Suppressor macrophage (primary cell): ENCODE measurements at regions not wholly inside any gene's neighbourhood (a gene's known extent, or its start where the extent isn't known, plus 50 kb on each side); places are given as distances from the start of the nearest gene placed in this dataset.
A peak's percentile ranks its signal among the peaks of the same experiment; 100 is the strongest.
"Not testable (repeated sequence)": the region's sequence is repeated elsewhere in the genome, so short reads cannot be mapped to it uniquely, and the experiment has no call there.

ENCODE experiments used
- DNase-seq, 4 experiments: peaks; one replicate each; pipeline ENCODE4 v3.0.0-alpha.2; 2020 to 2022

DNA sequence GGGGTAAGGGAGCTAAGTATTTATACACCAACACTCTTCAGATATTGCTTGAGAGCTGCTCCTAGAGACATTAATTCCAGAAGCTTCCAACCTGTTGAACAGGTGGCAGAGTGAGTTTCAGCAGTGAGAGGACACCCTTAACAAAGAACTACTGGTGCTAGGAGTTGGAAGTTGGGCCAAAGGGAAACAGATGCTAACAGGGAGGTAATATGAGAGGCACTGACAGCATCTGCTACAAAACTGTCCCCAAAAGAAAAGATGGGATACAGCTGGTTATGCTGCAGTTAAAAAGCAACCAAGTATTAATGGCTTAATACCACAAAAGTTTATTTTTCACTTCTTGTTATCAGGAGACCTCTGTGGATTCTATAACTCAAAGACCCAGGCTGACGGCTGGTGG is 104.5 kb upstream of the SATB1 start:
- no peak for DNase-seq

- no peak for DNase-seq
These were observed 102.6 kb upstream of the SATB1 start for GRCh38 chr3:18527691-18528090.

DNA sequence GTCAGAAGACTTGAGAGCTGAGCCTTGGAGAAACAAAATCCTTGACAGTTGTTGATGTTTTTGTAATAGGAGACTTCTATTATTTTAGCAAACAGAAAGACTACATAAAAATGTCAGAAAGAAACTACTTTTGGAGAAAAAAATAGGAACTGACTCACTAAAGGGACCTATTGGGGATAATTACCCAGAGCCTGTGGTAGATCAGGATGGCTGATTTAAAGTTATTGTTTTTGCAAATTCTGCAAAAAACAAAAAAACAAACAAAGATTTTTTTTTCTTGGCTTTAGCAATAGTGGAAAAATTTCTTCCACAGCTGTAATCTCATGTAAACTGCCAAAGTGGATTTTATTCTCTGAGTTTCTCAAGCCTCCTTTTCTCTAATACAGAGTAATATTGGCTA is 101.5 kb upstream of the SATB1 start:
- DNase-seq, result no peak

DNA sequence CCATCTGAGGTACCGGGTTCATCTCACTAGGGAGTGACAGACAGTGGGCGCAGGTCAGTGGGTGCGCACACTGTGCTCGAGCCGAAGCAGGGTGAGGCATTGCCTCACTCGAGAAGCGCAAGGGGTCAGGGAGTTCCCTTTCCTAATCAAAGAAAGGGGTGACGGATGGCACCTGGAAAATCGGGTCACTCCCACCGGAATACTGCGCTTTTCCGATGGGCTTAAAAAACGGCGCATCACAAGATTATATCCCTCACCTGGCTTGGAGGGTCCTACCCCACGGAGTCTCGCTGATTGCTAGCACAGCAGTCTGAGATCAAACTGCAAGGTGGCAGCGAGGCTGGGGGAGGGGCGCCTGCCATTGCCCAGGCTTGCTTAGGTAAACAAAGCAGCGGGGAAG is 91.0 kb upstream of the SATB1 start:
- not testable (repeated sequence) for DNase-seq

GRCh38 chr3:18513091-18513490 is 88.0 kb upstream of the SATB1 start:
- no peak for DNase-seq

GRCh38 chr3:18512007-18512406 is 86.9 kb upstream of the SATB1 start:
- peak; percentile 42 to 83 (median 69) for DNase-seq

- no peak for DNase-seq
These were observed 85.8 kb upstream of the SATB1 start for GRCh38 chr3:18510947-18511346.

DNA sequence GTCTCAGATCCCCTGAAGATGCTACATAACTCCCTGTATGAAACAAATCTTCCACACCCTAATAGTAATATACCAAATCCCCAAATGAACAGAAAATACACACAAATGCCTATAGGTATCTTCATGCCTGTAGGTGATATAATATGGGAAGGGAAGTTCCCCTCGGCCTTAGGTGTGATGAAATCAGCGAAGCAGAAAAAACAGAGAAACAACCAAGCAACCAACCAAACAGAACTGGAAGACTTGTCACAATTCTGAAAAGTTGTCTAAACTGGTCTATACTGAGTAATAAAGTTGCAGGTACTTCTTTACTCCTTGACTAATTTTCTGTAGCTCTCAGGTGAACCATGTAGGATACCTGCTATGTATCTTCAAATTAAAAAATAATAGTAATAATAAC is 82.2 kb upstream of the SATB1 start:
- peak in 1 of 4 experiments; percentile 5 for DNase-seq

DNA sequence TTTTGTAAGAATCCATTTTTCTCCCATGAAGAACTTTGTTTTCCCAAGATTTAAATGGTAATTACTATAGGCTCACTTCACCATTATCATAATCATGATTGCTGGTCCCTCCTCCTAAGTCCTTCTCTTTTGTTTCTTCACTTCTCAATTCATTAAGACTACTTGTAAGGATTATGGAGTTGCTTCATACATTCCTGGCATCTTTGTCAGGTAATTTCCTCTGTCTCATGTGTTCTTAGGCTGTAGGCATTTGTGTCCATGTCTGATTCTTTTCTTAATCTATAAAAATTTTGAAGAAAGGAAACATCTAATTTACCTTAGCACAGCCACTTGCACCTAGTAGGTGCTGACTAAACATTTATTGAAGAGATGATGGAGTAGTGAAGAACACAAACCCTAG is 79.9 kb upstream of the SATB1 start:
- DNase-seq, result no peak

DNA sequence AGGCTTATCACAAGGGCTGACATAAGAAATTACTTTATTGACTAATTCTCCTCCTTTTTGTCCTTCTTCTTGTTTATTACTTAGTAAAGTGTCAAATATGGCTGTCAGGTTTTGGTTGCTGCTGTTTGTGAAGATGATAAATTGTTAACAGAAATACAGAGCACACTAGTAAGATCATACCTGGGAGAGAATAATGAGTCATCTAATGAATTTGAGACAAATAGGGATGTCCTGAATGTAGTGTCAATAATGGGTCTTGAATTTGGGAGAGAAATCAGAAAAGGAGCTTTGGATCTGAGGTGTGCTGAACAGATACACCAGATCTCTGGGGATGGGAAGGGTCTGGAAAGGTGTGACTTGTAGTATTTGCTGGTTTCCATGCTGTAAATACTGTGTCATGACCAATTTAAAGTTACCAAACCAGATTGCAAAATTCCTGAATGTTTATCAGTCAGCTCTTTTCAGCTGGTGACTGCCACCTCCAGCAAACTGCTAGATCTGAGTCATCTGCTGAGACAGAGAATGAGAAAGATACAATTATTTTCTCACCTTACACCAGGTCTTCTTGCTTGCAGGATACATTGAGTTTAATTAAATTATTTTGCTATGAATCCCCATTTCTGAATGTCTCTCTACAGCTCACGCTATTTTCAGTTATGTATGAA is 76.7 kb upstream of the SATB1 start:
- DNase-seq, result peak; percentile 40 to 79 (median 62)

DNA sequence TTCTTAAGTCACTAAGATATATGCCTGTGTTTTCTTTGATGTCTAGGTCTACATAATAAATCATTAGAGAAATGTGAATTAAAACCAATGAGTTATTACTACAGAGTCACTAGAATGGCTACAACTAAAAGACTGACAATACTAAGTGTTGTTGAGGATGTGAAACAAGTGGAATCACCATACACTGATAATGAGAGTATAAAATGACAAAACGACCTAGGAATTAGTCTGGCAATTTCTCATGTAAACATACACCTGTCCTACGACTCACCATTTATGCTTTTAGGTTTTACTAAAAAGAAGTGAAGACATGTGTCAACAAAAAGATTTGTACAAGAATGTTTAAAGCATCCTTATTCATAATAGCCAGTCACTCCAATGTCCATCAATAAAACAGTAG is 75.2 kb upstream of the SATB1 start:
- DNase-seq, result no peak

- DNase-seq, result peak; percentile 21 to 56 (median 53)
These were observed 74.2 kb upstream of the SATB1 start for GRCh38 chr3:18499301-18499700.

DNA sequence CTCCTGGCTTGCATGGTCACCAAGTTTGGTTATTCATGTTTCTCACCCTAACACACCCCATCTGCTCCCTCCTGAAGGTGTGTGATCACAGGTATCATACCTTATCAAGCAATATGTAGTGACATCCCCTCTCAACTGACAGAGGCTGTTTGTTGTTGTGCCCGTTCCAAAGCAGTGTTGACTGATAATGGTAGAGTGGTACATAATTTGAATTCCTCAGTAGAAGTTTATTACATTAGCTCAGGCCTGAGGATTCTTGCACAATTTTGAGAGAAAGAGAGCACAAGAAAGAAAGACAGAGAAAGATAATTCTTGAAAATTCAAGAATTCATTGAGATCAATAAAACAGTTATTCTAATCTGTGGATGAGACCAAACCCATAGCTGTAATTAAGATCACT is 69.1 kb upstream of the SATB1 start:
- no peak for DNase-seq

DNA sequence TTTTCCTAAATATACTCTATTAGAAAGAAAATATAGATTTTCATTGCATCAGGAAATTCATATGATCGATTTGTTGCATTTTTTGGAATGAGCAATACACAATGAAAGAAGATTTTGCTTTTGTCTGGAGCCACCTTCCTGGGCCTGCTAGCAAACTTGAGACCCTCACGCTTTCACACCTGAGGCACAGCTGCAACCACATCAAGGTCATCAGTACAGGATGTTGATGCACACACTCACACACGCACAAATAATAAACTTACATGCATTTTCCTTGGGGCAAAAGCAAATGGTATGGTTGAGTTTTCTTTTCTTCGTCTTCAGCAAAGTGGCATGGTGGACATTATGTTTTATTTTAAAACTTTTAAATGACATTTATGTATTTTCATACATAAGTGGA is 64.8 kb upstream of the SATB1 start:
- DNase-seq, result no peak

DNA sequence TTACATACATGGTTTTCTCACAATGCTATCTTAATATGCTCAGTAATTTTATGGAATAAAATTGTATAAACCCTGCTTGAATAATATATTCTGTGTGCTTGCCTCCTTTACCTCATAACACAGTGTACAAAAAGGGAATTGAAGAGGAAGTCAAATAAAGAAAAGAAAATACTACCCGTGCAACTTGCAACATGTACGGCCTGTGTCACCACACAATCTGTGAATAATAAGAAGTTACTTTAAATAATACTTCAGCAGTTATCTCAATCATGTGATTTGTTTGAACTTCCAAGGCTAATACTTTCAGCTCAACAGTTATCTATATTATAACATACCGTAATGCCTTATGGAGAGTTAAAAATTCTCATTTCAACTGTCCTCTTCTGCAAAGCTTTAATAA is 58.1 kb upstream of the SATB1 start:
- peak in 3 of 4 experiments; percentile 7 to 54 (median 51) for DNase-seq

GRCh38 chr3:18481946-18482548 is 56.9 kb upstream of the SATB1 start:
- DNase-seq, result peak in 1 of 4 experiments; percentile 7

GRCh38 chr3:18477620-18478019 is 52.5 kb upstream of the SATB1 start:
- DNase-seq, result no peak
